Psoas muscle (tissue), 7 donors: ENCODE measurements at regions not wholly inside any gene's neighbourhood (a gene's known extent, or its start where the extent isn't known, plus 50 kb on each side); places are given as distances from the start of the nearest gene placed in this dataset.
"Not testable (repeated sequence)": the region's sequence is repeated elsewhere in the genome, so short reads cannot be mapped to it uniquely, and the experiment has no call there.

ENCODE experiments used
- ATAC-seq, 4 donors: fragments of 200-7000 bp; cut with Tn5 transposase; one replicate each; pipeline ENCODE4 v1.9.1; 2020; ENCODE audit warnings: moderate library complexity in 3 of 4, mild to moderate bottlenecking in 2 of 4
- DNase-seq, 2 donors: peaks; one replicate each; pipeline ENCODE4 v3.0.0-alpha.2; 2020
- H3K27ac ChIP-seq: fragments of 200-600 bp; one replicate; pipeline ENCODE4 v1.8.0; 2022
- H3K27me3 ChIP-seq, 3 donors: fragments of 200-600 bp in 1 of 3; one replicate each; pipeline versions ENCODE4 v1.6.1 to v1.8.0; 2013 to 2022; ENCODE audit warnings: low read length in 2 of 3, mild to moderate bottlenecking in 2 of 3, moderate library complexity in 1 of 3; ENCODE audit not compliant: insufficient read depth in 3 of 3
- H3K36me3 ChIP-seq, 2 donors: fragments of 200-600 bp in 1 of 2; one replicate each; pipeline versions ENCODE4 v1.6.1 to v1.8.0; 2013 to 2022; ENCODE audit warnings: low read depth in 1 of 2, mild to moderate bottlenecking in 1 of 2, moderate library complexity in 1 of 2; ENCODE audit not compliant: insufficient read depth in 1 of 2
- H3K4me1 ChIP-seq: fragments of 200-600 bp; one replicate; pipeline ENCODE4 v1.8.0; 2022
- H3K4me3 ChIP-seq: fragments of 200-600 bp; one replicate; pipeline ENCODE4 v1.8.0; 2022; ENCODE audit warnings: mild to moderate bottlenecking
- H3K9me3 ChIP-seq: fragments of 200-600 bp; one replicate; pipeline ENCODE4 v1.8.0; 2022
- WGBS, 3 donors: extraction: QIAGEN DNeasy Blood & Tissue Kit; methylation state at CpG; one replicate each; pipeline versions ENCODE4 v1.1.6 to v1.1.7; 2013; 5-methylcytosine and 5-hydroxymethylcytosine counted together
- intact Hi-C, 2 donors: fragments of 100-400 bp; cut with DNase I; formaldehyde crosslinking; loops; one replicate each; pipeline versions ENCODE4 v1.11.0 to v1.14.2; 2022
- donor health status: healthy with polysubstance abuse.
- donor health status: DM: no; HTN: no; CAD: no; lungs with moderate emphysema.
- donor health status: Bipolar disorder and iron deficiency.
- donor health status: healthy.
- donor health status: DM: yes; HTN: yes; CAD: no.
- donor health status: DM: no; HTN: no; CAD: no.
- donor health status: DM: yes; HTN: yes; CAD: no.

DNA sequence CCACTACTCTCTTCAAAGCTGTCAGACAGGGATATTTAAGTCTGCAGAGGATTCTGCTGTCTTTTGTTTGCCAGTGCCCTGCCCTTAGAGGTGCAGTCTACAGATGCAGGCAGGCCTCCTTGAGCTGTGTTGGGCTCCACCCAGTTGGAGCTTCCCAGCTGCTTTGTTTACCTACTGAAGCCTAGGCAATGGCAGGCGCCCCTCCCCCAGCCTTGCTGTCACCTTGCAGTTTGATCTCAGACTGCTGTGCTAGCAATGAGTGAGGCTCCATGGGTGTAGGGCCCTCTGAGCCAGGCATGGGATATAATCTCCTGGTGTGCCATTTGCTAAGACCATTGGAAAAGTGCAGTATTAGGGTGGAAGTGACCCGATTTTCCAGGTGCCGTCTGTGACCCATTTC is 151.3 kb upstream of the CCZ1B start:
- H3K4me1 ChIP-seq, DNase-seq, H3K36me3 ChIP-seq, H3K9me3 ChIP-seq, ATAC-seq, H3K4me3 ChIP-seq, H3K27ac ChIP-seq, H3K27me3 ChIP-seq, intact Hi-C loops: not testable (repeated sequence)
- WGBS, 3 donors, result 92 to 95% (median 93%) methylated on average over 3 of the region's 3 CpGs

- H3K27ac ChIP-seq, H3K27me3 ChIP-seq, H3K36me3 ChIP-seq, ATAC-seq, DNase-seq, H3K4me3 ChIP-seq, intact Hi-C loops, H3K4me1 ChIP-seq, H3K9me3 ChIP-seq: not testable (repeated sequence)
- WGBS, 3 donors, result 76 to 84% (median 78%) methylated on average over 3 of the region's 3 CpGs
Measured at GRCh38 chr7:6978326-6978725, 152.3 kb upstream of the CCZ1B start.

DNA sequence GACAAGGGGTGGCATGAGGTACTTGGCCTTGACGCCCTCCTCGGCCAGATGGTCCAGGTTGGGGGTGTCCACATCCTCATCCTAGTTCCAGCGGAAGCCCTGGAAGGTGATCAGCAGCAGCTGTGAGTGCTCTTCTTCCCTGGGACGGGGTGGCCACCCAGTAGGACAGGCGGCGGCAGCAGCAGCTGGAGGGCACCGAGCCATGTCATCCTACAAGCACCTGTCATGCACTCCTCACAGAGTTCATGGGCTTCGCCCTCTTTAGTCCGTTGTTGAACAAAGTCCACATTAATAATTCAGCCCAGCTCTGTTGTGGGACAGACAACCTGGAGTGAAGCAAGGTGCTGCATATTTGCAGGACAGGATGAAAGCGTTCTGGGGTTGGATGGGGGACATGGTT is 153.4 kb upstream of the CCZ1B start:
- 33 to 62% (median 44%) methylated on average over 10 of the region's 10 CpGs for WGBS, 3 donors
- H3K27me3 ChIP-seq, ATAC-seq, H3K4me3 ChIP-seq, H3K4me1 ChIP-seq, H3K27ac ChIP-seq, DNase-seq, intact Hi-C loops, H3K9me3 ChIP-seq, H3K36me3 ChIP-seq: not testable (repeated sequence)

DNA sequence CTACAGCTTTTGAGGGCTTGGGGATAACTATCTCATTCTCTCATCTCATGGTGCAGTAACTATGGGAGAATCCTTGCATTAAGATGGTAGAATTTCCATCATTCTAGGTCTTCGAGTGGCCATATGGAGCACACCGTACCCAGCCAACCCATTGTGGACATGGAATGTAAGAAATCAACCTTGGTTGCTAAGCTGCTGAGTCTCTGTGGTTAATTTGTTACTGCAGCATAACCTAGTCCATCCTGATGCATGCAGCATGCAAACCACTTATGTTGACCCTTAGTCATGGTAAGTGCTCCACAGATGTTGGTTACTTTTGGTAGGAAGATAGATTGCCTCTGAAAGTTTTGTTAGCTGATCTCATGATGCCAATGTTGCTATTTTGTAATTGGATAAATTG is 156.3 kb upstream of the CCZ1B start:
- DNase-seq, H3K9me3 ChIP-seq, H3K4me3 ChIP-seq, H3K27me3 ChIP-seq, intact Hi-C loops, ATAC-seq, H3K4me1 ChIP-seq, H3K27ac ChIP-seq, H3K36me3 ChIP-seq: not testable (repeated sequence)
- whole genome bisulfite sequencing, 3 donors, result 86 to 98% (median 94%) methylated on average over 2 of the region's 2 CpGs

GRCh38 chr7:6986892-6987291 is 160.8 kb upstream of the CCZ1B start:
- intact Hi-C loops, H3K27ac ChIP-seq, H3K36me3 ChIP-seq, H3K27me3 ChIP-seq, H3K4me3 ChIP-seq, DNase-seq, ATAC-seq, H3K4me1 ChIP-seq, H3K9me3 ChIP-seq: not testable (repeated sequence)
- WGBS, 3 donors, result 58 to 65% (median 63%) methylated on average over 4 of the region's 4 CpGs

DNA sequence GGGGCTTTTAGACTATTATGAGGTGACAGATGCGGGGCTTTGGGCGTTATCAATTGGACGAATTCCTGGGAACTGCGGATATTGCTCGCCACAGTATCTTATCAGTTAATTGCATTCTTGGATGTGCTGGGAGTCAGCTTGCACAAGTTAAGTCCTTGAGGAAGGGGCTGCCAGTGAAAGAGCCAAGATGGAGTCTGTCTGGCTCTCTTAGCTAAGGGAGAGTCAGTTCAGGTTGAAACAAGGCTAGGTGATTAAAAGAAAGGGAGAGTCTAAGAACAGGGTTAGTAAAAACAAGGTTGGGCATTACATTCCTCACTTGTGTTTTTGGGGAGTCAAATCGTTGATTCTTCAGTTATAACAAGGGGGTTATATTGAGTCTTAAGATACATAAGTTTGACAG is 162.5 kb upstream of the CCZ1B start:
- H3K27ac ChIP-seq, intact Hi-C loops, H3K36me3 ChIP-seq, H3K27me3 ChIP-seq, H3K4me3 ChIP-seq, H3K9me3 ChIP-seq, H3K4me1 ChIP-seq, DNase-seq, ATAC-seq: not testable (repeated sequence)
- 82 to 90% (median 82%) methylated on average over 6 of the region's 6 CpGs for WGBS, 3 donors

DNA sequence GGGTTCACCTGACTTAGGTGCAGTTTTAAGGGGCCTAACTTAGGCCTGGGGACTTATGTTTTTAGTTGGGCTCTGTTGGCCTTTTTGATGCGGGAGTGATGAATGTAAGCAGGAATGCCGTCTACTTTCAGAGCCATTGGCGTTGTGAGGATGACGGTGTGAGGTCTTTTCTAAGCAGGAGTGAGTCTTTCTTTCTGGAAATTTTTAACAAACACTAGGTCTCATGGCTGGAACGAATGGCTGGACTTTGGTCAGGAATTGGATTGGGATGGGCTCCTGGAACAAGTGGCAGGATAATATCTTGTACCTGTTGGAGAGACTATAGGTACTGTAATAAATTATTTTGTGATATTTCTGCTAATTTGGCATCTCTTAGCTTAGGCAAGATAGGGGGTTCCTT is 163.9 kb upstream of the CCZ1B start:
- H3K27ac ChIP-seq, H3K4me3 ChIP-seq, DNase-seq, H3K27me3 ChIP-seq, H3K9me3 ChIP-seq, intact Hi-C loops, H3K4me1 ChIP-seq, ATAC-seq, H3K36me3 ChIP-seq: not testable (repeated sequence)
- WGBS, 3 donors, result 81 to 92% (median 88%) methylated on average over 5 of the region's 5 CpGs

DNA sequence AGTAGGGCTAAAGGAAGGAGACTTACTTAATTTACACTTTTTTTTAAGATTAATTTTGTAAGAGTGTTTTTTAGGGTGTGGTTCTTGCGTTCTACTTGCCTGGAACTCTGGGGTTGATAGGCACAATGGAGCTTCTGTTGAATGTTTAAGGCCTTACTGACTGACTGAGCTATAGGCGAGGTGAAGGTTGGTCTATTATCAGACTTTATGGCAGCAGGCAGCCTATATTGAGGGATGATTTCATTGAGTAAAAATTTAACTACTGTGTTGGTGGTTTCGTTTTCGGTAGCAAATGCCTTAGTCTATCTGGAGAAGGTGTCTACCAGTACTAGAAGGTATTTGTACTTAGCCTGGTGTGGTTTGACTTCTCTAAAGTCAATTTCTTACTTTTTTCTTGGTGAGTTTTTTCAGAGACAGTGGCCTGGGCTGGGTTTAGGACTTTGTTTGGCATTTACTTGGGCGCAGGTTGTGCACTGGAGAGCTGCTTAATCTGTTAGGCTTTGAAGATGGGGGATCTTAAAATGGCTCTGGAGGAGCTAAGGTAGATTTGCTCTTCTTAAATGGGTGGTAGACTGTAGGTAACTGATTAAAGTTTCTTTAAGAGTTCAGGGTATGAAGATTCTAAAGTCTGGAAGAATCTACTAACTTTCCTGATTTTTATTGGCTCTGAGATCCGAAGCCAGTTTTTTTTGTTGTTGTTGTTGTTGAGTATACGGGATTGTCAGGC is 164.5 kb upstream of the CCZ1B start:
- H3K27ac ChIP-seq, intact Hi-C loops, DNase-seq, ATAC-seq, H3K4me3 ChIP-seq, H3K36me3 ChIP-seq, H3K27me3 ChIP-seq, H3K9me3 ChIP-seq, H3K4me1 ChIP-seq: not testable (repeated sequence)
- 51 to 61% (median 60%) methylated on average over 7 of the region's 7 CpGs for WGBS, 3 donors

DNA sequence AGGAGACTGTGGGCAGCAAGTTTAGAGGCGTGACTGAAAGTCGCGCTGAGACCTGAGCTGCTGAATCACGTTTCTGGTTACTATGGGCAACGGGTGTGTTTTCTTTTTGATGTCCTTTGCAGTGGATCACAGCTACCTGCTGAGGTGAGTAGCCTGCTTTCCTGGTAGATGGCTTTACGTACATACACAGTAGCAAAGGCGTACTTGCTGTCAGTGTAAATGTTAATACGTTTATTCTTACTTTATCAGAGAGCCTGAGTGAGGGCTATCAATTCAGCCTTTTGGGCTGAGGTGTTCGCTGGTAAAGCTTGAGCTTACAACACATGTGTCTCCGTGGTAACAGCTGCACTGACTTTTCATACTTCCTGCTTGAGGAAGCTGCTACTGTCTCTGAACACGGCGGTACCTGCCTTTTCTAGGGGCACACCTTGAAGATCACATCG is 165.1 kb upstream of the CCZ1B start:
- H3K4me1 ChIP-seq, H3K9me3 ChIP-seq, DNase-seq, H3K36me3 ChIP-seq, ATAC-seq, H3K27me3 ChIP-seq, intact Hi-C loops, H3K27ac ChIP-seq, H3K4me3 ChIP-seq: not testable (repeated sequence)
- 24 to 27% (median 24%) methylated on average over 13 of the region's 13 CpGs for WGBS, 3 donors

GRCh38 chr7:6991686-6992085 is 165.6 kb upstream of the CCZ1B start:
- H3K4me3 ChIP-seq, ATAC-seq, H3K27ac ChIP-seq, H3K27me3 ChIP-seq, H3K4me1 ChIP-seq, H3K36me3 ChIP-seq, intact Hi-C loops, DNase-seq, H3K9me3 ChIP-seq: not testable (repeated sequence)
- WGBS, 3 donors, result 21 to 30% (median 25%) methylated on average over 12 of the region's 12 CpGs

DNA sequence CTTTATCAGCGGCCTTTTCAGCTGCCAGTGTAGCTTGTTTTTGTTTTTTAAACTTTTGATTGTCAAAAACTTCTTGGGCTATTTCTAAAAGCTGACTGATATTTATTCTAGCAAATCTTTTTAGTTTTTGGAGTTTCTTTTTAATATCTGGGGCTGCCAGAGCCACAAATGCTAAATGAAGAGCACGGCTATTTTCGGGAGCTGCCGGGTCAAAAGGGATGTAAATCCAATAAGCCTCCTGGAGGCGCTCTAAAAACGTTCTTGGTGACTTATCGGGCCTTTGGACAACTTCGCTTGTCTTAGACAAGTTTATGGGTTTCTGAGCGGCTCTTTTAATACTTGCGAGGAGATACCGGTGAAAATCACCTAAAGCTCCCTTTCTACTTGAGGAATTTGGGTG is 166.1 kb upstream of the CCZ1B start:
- DNase-seq, H3K9me3 ChIP-seq, H3K27ac ChIP-seq, ATAC-seq, H3K36me3 ChIP-seq, H3K27me3 ChIP-seq, H3K4me3 ChIP-seq, H3K4me1 ChIP-seq, intact Hi-C loops: not testable (repeated sequence)
- 57 to 75% (median 68%) methylated on average over 11 of the region's 11 CpGs for WGBS, 3 donors

DNA sequence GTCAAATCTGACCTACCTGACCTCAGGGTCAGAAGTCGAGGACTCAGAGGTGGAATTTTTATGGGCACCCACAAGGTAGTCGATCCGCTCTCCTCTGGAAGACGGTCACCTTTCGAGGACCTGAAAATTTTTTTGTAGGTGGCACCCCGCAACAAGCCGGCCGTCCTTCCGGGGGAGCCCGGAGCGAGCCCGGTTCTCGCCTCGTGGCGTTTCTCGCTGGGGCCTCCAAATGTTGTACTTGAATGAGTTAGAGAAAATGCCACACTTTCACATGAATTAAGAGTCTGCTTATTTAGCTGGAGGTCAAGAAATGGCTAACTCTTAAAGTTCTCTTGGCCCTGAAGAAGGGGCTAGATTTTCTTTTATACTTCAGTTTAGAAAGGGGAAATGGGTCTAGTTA is 169.0 kb upstream of the CCZ1B start:
- WGBS, 3 donors, result 80 to 86% (median 82%) methylated on average over 16 of the region's 16 CpGs
- DNase-seq, H3K4me1 ChIP-seq, ATAC-seq, intact Hi-C loops, H3K4me3 ChIP-seq, H3K36me3 ChIP-seq, H3K27me3 ChIP-seq, H3K9me3 ChIP-seq, H3K27ac ChIP-seq: not testable (repeated sequence)
